NOMO-1 treated with dmso at 0.1 percent for 144 hours (cell line): ENCODE measurements at regions not wholly inside any gene's neighbourhood (a gene's known extent, or its start where the extent isn't known, plus 50 kb on each side); places are given as distances from the start of the nearest gene placed in this dataset.

Experiments used
- DNase-seq: peaks from one replicate; lab custom pipeline; 2025; ENCODE audit not compliant: unreplicated experiment; lab: John Stamatoyannopoulos, UW

- DNase-seq: no peak
Observed at GRCh38 chr1:209291715-209292114, 291.8 kb upstream of the CAMK1G start.

GRCh38 chr1:209302779-209303568 lies 280.5 kb upstream of the CAMK1G start:
- DNase-seq: no peak

GRCh38 chr1:209304166-209304565 lies 279.3 kb upstream of the CAMK1G start:
- DNase-seq: no peak

- DNase-seq: no peak
Observed at GRCh38 chr1:209305221-209305954, 278.1 kb upstream of the CAMK1G start.

- no peak for DNase-seq
Observed at GRCh38 chr1:209307846-209308245, 275.7 kb upstream of the CAMK1G start.

GRCh38 chr1:209309198-209309597 lies 274.3 kb upstream of the CAMK1G start:
- DNase-seq: no peak

GRCh38 chr1:209311770-209312169 lies 271.7 kb upstream of the CAMK1G start:
- DNase-seq: no peak

- DNase-seq: no peak
Observed at GRCh38 chr1:209316929-209317328, 266.6 kb upstream of the CAMK1G start.

GRCh38 chr1:209318181-209319056 lies 265.1 kb upstream of the CAMK1G start:
- no peak for DNase-seq

GRCh38 chr1:209319057-209319432 lies 264.5 kb upstream of the CAMK1G start:
- DNase-seq: no peak

GRCh38 chr1:209319549-209319948 lies 264.0 kb upstream of the CAMK1G start:
- DNase-seq: no peak

- no peak for DNase-seq
Observed at GRCh38 chr1:209323743-209324142, 259.8 kb upstream of the CAMK1G start.

GRCh38 chr1:209324901-209325871 lies 258.3 kb upstream of the CAMK1G start:
- no peak for DNase-seq

GRCh38 chr1:209326076-209326475 lies 257.4 kb upstream of the CAMK1G start:
- DNase-seq: no peak

- DNase-seq: no peak
Observed at GRCh38 chr1:209326831-209327230, 256.7 kb upstream of the CAMK1G start.

GRCh38 chr1:209328196-209328595 lies 255.3 kb upstream of the CAMK1G start:
- DNase-seq: no peak

GRCh38 chr1:209335178-209335577 lies 248.3 kb upstream of the CAMK1G start:
- DNase-seq: no peak

GRCh38 chr1:209341146-209341545 lies 242.4 kb upstream of the CAMK1G start:
- DNase-seq: no peak

GRCh38 chr1:209341673-209342420 lies 241.7 kb upstream of the CAMK1G start:
- no peak for DNase-seq
